GM23248 (cell line): ENCODE measurements at regions not wholly inside any gene's neighbourhood (a gene's known extent, or its start where the extent isn't known, plus 50 kb on each side); places are given as distances from the start of the nearest gene placed in this dataset.

Experiments
- DNase-seq: peaks from one replicate; pipeline ENCODE4 v3.0.0-alpha.2; 2015
- H2AFZ ChIP-seq: fragments of 200-600 bp; sonication (generic); 2 replicates; pipeline ENCODE4 v1.6.1; 2016; ENCODE audit warnings: antibody characterized with exemption
- H3F3A ChIP-seq: fragments of 200-600 bp; sonication (generic); 2 replicates; pipeline ENCODE4 v1.6.1; 2016; ENCODE audit warnings: mild to moderate bottlenecking, antibody characterized with exemption, mixed run types; ENCODE audit not compliant: insufficient read depth
- H3K27ac ChIP-seq: fragments of 200-600 bp; sonication (generic); 2 replicates; pipeline ENCODE4 v1.5.1; 2016; ENCODE audit warnings: mild to moderate bottlenecking
- H3K27me3 ChIP-seq: fragments of 200-600 bp; sonication (generic); replicated peaks from 2 replicates; pipeline ENCODE4 v1.6.1; 2016; ENCODE audit warnings: mild to moderate bottlenecking; ENCODE audit not compliant: insufficient read depth
- H3K36me3 ChIP-seq: fragments of 200-600 bp; sonication (generic); 2 replicates; pipeline ENCODE4 v1.6.1; 2016; ENCODE audit warnings: low read depth, mild to moderate bottlenecking
- H3K4me1 ChIP-seq: fragments of 200-600 bp; sonication (generic); 2 replicates; pipeline ENCODE4 v1.6.1; 2016; ENCODE audit warnings: mild to moderate bottlenecking; ENCODE audit not compliant: insufficient read depth
- H3K4me2 ChIP-seq: fragments of 200-600 bp; sonication (generic); one replicate; pipeline ENCODE4 v1.6.1; 2016; ENCODE audit warnings: mild to moderate bottlenecking; ENCODE audit not compliant: unreplicated experiment
- H3K4me3 ChIP-seq: fragments of 200-600 bp; sonication (generic); 2 replicates; pipeline ENCODE4 v1.5.1; 2016; ENCODE audit warnings: mild to moderate bottlenecking
- H3K79me2 ChIP-seq: fragments of 200-600 bp; sonication (generic); 2 replicates; pipeline ENCODE4 v1.6.1; 2016; ENCODE audit warnings: mild to moderate bottlenecking; ENCODE audit not compliant: insufficient read depth
- H3K9ac ChIP-seq: fragments of 200-600 bp; sonication (generic); 2 replicates; pipeline ENCODE4 v1.6.1; 2016; ENCODE audit warnings: mild to moderate bottlenecking
- H3K9me2 ChIP-seq: fragments of 200-600 bp; sonication (generic); 2 replicates; pipeline ENCODE4 v1.6.1; 2016; ENCODE audit warnings: mixed run types, mild to moderate bottlenecking, moderate library complexity; ENCODE audit not compliant: insufficient read depth
- H3K9me3 ChIP-seq: fragments of 200-600 bp; sonication (generic); one replicate; pipeline ENCODE4 v1.6.1; 2017; ENCODE audit warnings: low read depth
- H4K20me1 ChIP-seq: fragments of 200-600 bp; sonication (generic); 2 replicates; pipeline ENCODE4 v1.6.0; 2016; ENCODE audit not compliant: insufficient read depth
- EZH2 ChIP-seq: fragments of 200-600 bp; sonication (generic); IDR thresholded peaks from 2 replicates; pipeline ENCODE4 v1.6.1; 2018; ENCODE audit warnings: antibody characterized with exemption, mild to moderate bottlenecking; ENCODE audit not compliant: insufficient read depth, poor library complexity, severe bottlenecking
- EZH2phosphoT487 ChIP-seq: fragments of 200-600 bp; sonication (generic); IDR thresholded peaks from 2 replicates; pipeline ENCODE4 v1.6.1; 2018; ENCODE audit warnings: antibody characterized with exemption, moderate library complexity, mild to moderate bottlenecking, low read depth; ENCODE audit not compliant: insufficient read depth
- WGBS, 2 experiments: methylation state at CpG; one replicate each; pipeline ENCODE4 v1.1.6; 2015 to 2017; ENCODE audit warnings: low lambda C conversion rate in 2 of 2, low coverage in 1 of 2; ENCODE audit errors: missing lambda C conversion rate in 2 of 2; 5-methylcytosine and 5-hydroxymethylcytosine counted together
- in situ Hi-C: fragments of 300-500 bp; cut with MboI; formaldehyde crosslinking; loops from 2 replicates; pipeline ENCODE4 v1.15.0; 2020

GRCh38 chr5:125775896-125776295 is 647.3 kb upstream of the GRAMD2B start:
- H2AFZ ChIP-seq, result no peak overlapping the region
- in situ Hi-C loops, result no loop called here
- no peak for TF ChIP-seq EZH2
- TF ChIP-seq EZH2phosphoT487, result no peak
- H3K36me3 ChIP-seq, result no peaks in the 10 kb centered on the region
- H3K9me3 ChIP-seq, result no peaks in the 10 kb centered on the region
- DNase-seq, result no peak
- H3K79me2 ChIP-seq, result no peaks in the 10 kb centered on the region
- no peak overlapping the region for H3K4me2 ChIP-seq
- H4K20me1 ChIP-seq, result no peaks in the 10 kb centered on the region
- WGBS, 2 experiments, result 88 to 96% methylated on average over 1 of the region's 1 CpG
- no peaks in the 10 kb centered on the region for H3F3A ChIP-seq
- H3K27me3 ChIP-seq, result no peaks in the 10 kb centered on the region
- H3K4me1 ChIP-seq, result no peaks in the 10 kb centered on the region
- H3K9me2 ChIP-seq, result no peaks in the 10 kb centered on the region
- H3K27ac ChIP-seq, result no peak overlapping the region
- no peak overlapping the region for H3K9ac ChIP-seq
- H3K4me3 ChIP-seq, result no peak overlapping the region

DNA sequence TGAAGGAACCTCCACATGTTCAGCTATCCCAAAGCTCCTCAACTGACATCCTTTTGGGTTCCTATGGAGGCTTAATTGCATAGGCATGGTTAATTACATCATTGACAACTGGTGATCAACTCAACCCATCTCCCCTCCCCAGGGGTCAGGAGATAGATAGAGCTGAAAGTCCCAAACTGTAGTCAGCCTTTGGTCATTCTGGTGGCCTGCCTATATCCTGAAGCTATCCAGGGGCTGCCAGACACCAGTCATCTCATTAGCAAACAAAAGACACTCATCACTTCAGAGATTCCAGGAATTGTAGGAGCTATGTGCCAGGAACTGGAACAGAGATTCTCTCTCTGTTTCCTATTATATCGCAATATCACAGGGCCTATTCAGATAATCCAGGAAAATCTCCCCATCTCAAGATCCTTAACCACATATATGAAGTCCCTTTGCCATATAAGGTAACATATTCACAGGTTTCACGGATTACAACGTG is 646.5 kb upstream of the GRAMD2B start:
- in situ Hi-C loops, result no loop called here

DNA sequence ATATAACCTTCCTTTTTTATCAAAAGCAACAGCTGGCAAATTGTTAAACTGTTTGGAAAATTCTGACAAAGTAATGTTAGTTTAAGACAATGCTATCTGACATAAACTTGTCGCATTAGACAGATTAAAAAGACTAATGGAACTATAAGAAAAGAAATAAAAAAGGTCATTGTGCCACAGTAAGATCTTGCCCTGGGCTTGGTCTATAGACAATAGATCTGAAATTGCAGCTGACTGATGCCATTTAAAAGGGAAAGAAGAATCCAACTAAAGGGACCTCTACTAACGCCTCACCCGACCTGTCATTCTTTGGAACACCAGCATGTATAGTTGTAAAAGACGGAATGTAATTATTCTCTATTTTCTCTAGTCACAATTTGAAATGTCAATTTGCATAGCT is 644.4 kb upstream of the GRAMD2B start:
- Histone ChIP-seq H3K4me3 (no peak overlapping the region), H3K9me3 (no peaks in the 10 kb centered on the region), H3K9me2 (no peaks in the 10 kb centered on the region), H3K9ac (no peak overlapping the region), H3K79me2 (no peaks in the 10 kb centered on the region), H3F3A (no peaks in the 10 kb centered on the region), H3K27me3 (no peaks in the 10 kb centered on the region), H3K27ac (no peak overlapping the region), H3K4me2 (no peak overlapping the region), H2AFZ (no peak overlapping the region), H4K20me1 (no peaks in the 10 kb centered on the region), H3K4me1 (no peaks in the 10 kb centered on the region), H3K36me3 (no peaks in the 10 kb centered on the region)
- DNase-seq, result no peak
- in situ Hi-C loops, result no loop called here
- 74 to 84% methylated on average over 4 of the region's 4 CpGs for WGBS, 2 experiments
- no peak for TF ChIP-seq EZH2
- TF ChIP-seq EZH2phosphoT487, result no peak

More for the DNA sequence above, 646.5 kb upstream of the GRAMD2B start:
- no peaks in the 10 kb centered on the region for H3K9me3 ChIP-seq
- H3K4me1 ChIP-seq, result no peaks in the 10 kb centered on the region
- H2AFZ ChIP-seq, result no peak overlapping the region
- H4K20me1 ChIP-seq, result no peaks in the 10 kb centered on the region
- 43 to 45% methylated on average over 3 of the region's 3 CpGs for WGBS, 2 experiments
- no peaks in the 10 kb centered on the region for H3K9me2 ChIP-seq
- H3K9ac ChIP-seq, result no peak overlapping the region
- no peak overlapping the region for H3K4me3 ChIP-seq
- no peaks in the 10 kb centered on the region for H3K36me3 ChIP-seq
- no peak for DNase-seq
- H3K4me2 ChIP-seq, result no peak overlapping the region
- H3K27ac ChIP-seq, result no peak overlapping the region
- H3F3A ChIP-seq, result no peaks in the 10 kb centered on the region
- H3K79me2 ChIP-seq, result no peaks in the 10 kb centered on the region
- TF ChIP-seq EZH2phosphoT487 (no peak), EZH2 (no peak)
- H3K27me3 ChIP-seq, result no peaks in the 10 kb centered on the region

DNA sequence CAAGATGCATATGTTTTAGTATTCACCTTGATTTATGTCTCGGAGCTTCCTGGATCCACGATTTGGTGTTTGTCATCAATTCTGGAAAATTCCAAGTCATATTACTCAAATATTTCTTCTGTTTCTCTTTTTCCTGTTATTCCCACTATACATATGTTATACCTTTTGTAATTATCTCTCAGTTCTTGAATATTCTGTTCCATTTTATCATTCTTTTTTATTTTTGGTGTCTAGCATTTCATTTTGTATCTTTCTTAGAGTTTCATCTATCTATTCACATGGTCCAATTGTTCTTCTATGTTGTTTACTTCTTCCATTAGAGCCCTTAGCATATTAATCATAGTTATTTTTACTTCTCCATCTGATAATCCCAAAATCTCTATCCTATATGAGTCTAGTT is 637.8 kb upstream of the GRAMD2B start:
- Histone ChIP-seq H3K4me2 (no peak overlapping the region), H4K20me1 (no peaks in the 10 kb centered on the region), H3K27ac (no peak overlapping the region), H3K9me2 (no peaks in the 10 kb centered on the region; the same call in 1 of the 2 replicates), H3K4me1 (no peaks in the 10 kb centered on the region), H3K36me3 (no peaks in the 10 kb centered on the region), H3K27me3 (no peaks in the 10 kb centered on the region), H3K9ac (no peak overlapping the region), H3K79me2 (no peaks in the 10 kb centered on the region), H3F3A (no peaks in the 10 kb centered on the region), H2AFZ (no peak overlapping the region), H3K4me3 (no peak overlapping the region), H3K9me3 (no peaks in the 10 kb centered on the region)
- DNase-seq, result no peak
- TF ChIP-seq EZH2phosphoT487, result no peak
- no peak for TF ChIP-seq EZH2
- 58 to 63% methylated on average over 2 of the region's 2 CpGs for WGBS, 2 experiments
- in situ Hi-C loops, result no loop called here

- no peak overlapping the region for H3K4me2 ChIP-seq
- 46 to 51% methylated on average over 2 of the region's 2 CpGs for WGBS, 2 experiments
- H3K36me3 ChIP-seq, result no peaks in the 10 kb centered on the region
- no peaks in the 10 kb centered on the region; the same call in 1 of the 2 replicates for H3K9me2 ChIP-seq
- no peaks in the 10 kb centered on the region for H3K79me2 ChIP-seq
- TF ChIP-seq EZH2 (no peak), EZH2phosphoT487 (no peak)
- in situ Hi-C loops, result no loop called here
- H3K4me3 ChIP-seq, result no peak overlapping the region
- no peak for DNase-seq
- no peak overlapping the region for H2AFZ ChIP-seq
- no peak overlapping the region for H3K9ac ChIP-seq
- H3K27ac ChIP-seq, result no peak overlapping the region
- H4K20me1 ChIP-seq, result no peaks in the 10 kb centered on the region
- H3K9me3 ChIP-seq, result no peaks in the 10 kb centered on the region
- H3F3A ChIP-seq, result no peaks in the 10 kb centered on the region
- H3K27me3 ChIP-seq, result no peaks in the 10 kb centered on the region
- H3K4me1 ChIP-seq, result no peaks in the 10 kb centered on the region
Observed at GRCh38 chr5:125786021-125786420, 637.2 kb upstream of the GRAMD2B start.
